MM.1S (cell line): ENCODE measurements at regions not wholly inside any gene's neighbourhood (a gene's known extent, or its start where the extent isn't known, plus 50 kb on each side); places are given as distances from the start of the nearest gene placed in this dataset.

Experiments used
- EZH2 ChIP-seq: fragments of 300-600 bp; sonication (generic); optimal IDR thresholded peaks from 2 replicates; pipeline ENCODE3; 2017; ENCODE audit warnings: low read depth, mild to moderate bottlenecking, antibody characterized with exemption, low read length, mixed read lengths
- EZH2phosphoT487 ChIP-seq: fragments of 300-600 bp; sonication (generic); IDR thresholded peaks from 2 replicates; pipeline ENCODE4 v1.6.1; 2018; ENCODE audit warnings: antibody characterized with exemption, low read length
- TF ChIP-seq, protein P1 (sequence below): fragments of 300-600 bp; sonication (generic); IDR thresholded peaks from 2 replicates; pipeline ENCODE4 v1.5.1; 2016; ENCODE audit warnings: antibody characterized with exemption, low read length, mixed read lengths

DNA sequence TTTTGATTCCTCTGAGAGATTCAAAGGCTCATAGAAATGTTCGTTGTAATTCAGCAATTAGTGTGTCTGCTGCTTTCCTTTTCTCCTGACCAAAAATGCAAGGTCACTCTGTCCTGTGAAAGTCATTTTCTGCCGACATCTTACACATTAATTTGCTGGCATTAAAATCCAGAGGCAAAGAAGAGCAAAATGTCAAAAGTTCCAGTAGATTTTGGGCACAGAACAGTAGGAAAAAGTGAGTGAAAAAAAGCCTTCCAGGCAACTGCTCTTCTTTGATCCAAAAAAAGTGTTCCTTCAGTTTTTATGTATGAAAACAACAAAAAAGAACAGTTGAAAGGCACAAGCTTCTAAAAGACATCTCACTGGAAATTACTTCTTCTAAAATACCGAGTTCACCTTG is 413.8 kb downstream of the FOXO1 start:
- TF ChIP-seq, protein P1, sequence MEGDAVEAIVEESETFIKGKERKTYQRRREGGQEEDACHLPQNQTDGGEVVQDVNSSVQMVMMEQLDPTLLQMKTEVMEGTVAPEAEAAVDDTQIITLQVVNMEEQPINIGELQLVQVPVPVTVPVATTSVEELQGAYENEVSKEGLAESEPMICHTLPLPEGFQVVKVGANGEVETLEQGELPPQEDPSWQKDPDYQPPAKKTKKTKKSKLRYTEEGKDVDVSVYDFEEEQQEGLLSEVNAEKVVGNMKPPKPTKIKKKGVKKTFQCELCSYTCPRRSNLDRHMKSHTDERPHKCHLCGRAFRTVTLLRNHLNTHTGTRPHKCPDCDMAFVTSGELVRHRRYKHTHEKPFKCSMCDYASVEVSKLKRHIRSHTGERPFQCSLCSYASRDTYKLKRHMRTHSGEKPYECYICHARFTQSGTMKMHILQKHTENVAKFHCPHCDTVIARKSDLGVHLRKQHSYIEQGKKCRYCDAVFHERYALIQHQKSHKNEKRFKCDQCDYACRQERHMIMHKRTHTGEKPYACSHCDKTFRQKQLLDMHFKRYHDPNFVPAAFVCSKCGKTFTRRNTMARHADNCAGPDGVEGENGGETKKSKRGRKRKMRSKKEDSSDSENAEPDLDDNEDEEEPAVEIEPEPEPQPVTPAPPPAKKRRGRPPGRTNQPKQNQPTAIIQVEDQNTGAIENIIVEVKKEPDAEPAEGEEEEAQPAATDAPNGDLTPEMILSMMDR: no peak
- TF ChIP-seq EZH2: no peak
- no peak for TF ChIP-seq EZH2phosphoT487
